NCI-H526 treated with DMSO at 0.1 percent for 48 hours (cell line): ENCODE measurements at regions not wholly inside any gene's neighbourhood (a gene's known extent, or its start where the extent isn't known, plus 50 kb on each side); places are given as distances from the start of the nearest gene placed in this dataset.

ENCODE experiments used
- DNase-seq: peaks from one replicate; lab custom pipeline; 2025; lab: John Stamatoyannopoulos, UW

DNA sequence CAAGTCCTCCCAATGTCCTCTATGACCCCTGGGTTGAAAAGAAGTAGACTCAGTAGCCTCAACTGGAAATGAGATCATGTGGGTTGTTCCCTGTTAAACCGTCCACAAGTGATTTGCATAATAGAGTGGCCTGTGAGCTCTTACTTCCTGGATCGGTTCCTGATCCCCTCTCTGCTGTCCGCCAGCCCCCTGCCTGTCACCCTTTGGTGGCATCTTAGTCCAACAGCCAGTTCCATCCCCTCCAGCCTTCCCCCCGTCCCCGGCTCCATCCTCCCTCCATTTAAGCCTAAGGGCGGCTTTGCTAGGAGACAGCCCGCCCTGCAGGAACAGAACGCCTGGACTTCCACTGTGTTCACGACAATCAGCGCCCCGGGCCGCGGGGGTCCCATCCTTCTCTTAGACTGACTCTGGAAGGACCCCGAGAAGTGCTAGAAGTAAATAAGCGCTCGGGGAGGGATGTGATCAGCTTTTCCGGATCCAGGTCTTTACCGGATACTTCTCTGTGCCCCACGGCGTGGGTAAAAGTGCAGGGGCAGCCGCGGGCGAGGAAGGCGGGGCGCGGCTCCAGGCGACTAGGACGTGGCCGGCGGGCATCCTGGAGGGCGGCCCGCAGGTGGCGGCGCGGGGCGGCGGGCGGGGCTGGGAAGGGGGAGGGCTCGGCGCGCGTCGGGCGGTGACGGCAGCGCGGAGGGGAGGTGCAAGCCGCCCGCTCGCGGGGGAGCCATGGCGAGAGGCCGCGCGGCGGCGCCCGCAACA, 51.2 kb upstream of the ULK4 start:
- peak; percentile 72 for DNase-seq

DNA sequence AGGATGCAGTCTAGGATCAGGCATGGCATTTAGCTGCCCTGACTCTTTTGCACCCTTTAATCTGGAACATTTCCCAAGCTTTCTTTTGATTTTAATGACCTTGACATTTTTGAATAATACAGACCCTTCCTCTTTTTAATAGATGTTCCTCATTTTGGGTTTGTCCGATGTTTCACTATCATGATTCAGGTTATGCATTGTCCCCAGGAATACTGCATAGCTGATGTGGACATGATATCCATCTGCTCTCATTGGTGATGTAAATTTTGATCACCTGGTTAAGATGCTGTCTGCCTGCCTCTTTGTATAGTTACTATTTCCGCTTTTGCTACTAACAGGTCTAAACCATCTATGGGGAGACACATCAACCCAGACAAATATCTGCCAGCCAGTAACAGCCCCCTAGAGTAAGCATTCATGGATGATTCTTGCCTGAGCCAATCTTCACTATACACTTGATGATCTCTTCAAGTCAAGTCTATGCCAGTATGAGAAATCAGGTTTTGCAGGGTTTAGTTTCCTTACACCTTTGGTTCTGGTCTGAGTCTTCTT, 50.6 kb upstream of the ULK4 start:
- DNase-seq: peak; percentile 62
